ENCODE measurements at regions not wholly inside any gene's neighbourhood (a gene's known extent, or its start where the extent isn't known, plus 50 kb on each side); places are given as distances from the start of the nearest gene placed in this dataset.

DNA sequence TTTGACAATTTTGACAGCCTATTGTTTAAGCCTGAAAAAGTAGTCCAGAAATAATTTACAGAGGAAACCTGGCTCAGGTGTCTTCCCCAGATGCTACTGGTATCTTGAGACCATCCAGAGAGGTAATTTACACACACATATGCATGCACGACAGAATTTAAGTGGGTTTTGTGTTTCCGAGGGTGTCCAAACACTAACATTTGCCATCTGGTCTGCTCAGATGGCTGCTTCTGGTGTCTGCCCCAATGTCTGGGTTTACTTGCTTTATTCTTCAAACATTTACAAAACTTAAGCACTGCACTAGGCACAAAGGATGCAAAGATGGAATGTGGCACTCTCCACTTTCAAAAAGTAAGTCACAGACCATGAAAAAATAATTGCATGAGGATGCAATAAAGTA is 226.6 kb upstream of the EGLN3 start:
- in situ Hi-C loops (cut with HindIII; ENCODE audit: extremely low pct_ligation_motif_present, low pct_unique_long_range_greater_than_20kb): no loop called here
- intact Hi-C loops (cut with micrococcal nuclease; ENCODE audit: unreplicated experiment): no loop called here
- ChIA-PET CTCF (ENCODE audit: low intra/inter-chr PET ratio, low total read pairs) (no interaction called here), POLR2A (no interaction called here)
- no peak overlapping the region for H3K27ac ChIP-seq (ENCODE audit: extremely low read length, insufficient read depth, low read length)
- no peaks in the 10 kb centered on the region for H3K36me3 ChIP-seq (replicated peaks in 1 of 2; ENCODE audit: control insufficient read depth in 1 of 2, insufficient read depth in 2 of 2, low read length in 2 of 2)
- DNase-seq (ENCODE audit: low spot score): no peak
- TF ChIP-seq, protein P1, sequence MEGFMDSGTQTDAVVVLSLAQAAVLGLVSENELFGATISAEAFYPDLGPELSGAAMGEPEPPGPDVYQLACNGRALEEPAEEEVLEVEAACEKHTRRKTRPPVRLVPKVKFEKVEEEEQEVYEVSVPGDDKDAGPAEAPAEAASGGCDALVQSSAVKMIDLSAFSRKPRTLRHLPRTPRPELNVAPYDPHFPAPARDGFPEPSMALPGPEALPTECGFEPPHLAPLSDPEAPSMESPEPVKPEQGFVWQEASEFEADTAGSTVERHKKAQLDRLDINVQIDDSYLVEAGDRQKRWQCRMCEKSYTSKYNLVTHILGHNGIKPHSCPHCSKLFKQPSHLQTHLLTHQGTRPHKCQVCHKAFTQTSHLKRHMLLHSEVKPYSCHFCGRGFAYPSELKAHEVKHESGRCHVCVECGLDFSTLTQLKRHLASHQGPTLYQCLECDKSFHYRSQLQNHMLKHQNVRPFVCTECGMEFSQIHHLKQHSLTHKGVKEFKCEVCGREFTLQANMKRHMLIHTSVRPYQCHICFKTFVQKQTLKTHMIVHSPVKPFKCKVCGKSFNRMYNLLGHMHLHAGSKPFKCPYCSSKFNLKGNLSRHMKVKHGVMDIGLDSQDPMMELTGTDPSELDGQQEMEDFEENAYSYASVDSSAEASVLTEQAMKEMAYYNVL (CRISPR knock-in tag; IDR thresholded peaks at IDR 0.05; ENCODE audit: borderline replicate concordance): no peak
- TF ChIP-seq, protein P2, sequence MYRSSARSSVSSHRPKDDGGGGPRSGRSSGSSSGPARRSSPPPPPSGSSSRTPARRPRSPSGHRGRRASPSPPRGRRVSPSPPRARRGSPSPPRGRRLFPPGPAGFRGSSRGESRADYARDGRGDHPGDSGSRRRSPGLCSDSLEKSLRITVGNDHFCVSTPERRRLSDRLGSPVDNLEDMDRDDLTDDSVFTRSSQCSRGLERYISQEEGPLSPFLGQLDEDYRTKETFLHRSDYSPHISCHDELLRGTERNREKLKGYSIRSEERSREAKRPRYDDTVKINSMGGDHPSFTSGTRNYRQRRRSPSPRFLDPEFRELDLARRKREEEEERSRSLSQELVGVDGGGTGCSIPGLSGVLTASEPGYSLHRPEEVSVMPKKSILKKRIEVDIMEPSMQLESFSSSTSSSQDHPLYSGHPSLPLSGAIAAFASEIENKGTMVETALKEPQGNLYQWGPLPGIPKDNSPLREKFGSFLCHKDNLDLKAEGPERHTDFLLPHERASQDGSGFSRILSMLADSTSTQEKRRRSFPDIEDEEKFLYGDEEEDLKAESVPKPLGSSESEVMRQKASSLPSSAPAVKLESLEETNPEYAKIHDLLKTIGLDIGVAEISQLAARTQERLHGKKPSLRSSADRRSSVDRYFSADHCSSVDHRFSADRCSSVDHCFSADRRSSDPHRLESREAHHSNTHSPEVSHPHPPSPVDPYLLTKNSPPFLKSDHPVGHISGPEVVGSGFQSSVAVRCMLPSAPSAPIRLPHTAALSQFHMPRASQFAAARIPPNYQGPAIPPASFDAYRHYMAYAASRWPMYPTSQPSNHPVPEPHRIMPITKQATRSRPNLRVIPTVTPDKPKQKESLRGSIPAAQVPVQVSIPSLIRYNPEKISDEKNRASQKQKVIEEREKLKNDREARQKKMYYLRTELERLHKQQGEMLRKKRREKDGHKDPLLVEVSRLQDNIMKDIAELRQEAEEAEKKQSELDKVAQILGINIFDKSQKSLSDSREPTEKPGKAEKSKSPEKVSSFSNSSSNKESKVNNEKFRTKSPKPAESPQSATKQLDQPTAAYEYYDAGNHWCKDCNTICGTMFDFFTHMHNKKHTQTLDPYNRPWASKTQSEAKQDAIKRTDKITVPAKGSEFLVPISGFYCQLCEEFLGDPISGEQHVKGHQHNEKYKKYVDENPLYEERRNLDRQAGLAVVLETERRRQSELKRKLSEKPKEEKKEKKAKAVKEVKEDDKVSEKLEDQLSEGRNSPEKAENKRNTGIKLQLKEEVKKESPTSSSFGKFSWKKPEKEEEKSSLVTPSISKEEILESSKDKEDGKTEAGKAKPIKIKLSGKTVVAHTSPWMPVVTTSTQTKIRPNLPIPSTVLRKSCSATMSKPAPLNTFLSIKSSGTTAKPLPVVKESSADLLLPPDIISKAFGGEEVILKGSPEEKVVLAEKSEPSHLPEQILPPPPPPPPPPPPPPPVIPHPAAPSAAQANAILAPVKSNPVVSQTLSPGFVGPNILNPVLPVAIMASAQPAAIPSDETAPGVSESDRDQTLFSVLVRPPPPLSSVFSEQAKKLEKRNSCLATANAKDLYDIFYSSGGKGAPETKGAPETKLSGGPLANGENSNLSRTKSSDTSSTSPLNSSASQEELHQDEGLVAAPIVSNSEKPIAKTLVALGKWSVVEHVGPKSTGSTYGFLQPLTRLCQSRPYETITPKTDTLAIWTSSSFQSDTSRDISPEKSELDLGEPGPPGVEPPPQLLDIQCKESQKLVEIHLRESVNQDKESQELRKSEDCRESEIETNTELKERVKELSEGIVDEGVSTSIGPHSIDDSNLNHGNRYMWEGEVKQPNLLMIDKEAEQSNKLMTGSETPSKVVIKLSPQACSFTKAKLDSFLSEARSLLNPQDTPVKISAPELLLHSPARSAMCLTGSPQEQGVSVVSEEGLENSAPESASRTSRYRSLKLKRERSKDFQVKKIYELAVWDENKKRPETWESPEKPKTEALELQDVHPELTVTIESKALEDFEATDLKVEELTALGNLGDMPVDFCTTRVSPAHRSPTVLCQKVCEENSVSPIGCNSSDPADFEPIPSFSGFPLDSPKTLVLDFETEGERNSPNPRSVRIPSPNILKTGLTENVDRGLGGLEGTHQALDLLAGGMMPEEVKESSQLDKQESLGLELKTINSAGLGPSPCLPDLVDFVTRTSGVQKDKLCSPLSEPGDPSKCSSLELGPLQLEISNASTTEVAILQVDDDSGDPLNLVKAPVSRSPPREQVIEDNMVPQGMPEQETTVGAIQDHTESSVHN (CRISPR knock-in tag; IDR thresholded peaks at IDR 0.05): no peak
- TF ChIP-seq SSRP1 (CRISPR knock-in tag; IDR thresholded peaks at IDR 0.05) (no peak), ZNF12 (CRISPR knock-in tag; IDR thresholded peaks at IDR 0.05) (no peak), ZNF292 (CRISPR knock-in tag; IDR thresholded peaks at IDR 0.05; ENCODE audit: borderline replicate concordance, low read depth) (no peak), MTERF4 (CRISPR knock-in tag; IDR thresholded peaks at IDR 0.05) (no peak), SCMH1 (CRISPR knock-in tag; IDR thresholded peaks at IDR 0.05; ENCODE audit: borderline replicate concordance) (no peak)
- H2AFZ ChIP-seq (ENCODE audit: low read length): no peak overlapping the region
- no peaks in the 10 kb centered on the region for H3K79me2 ChIP-seq (ENCODE audit: insufficient read depth, low read length)
- no peaks in the 10 kb centered on the region for H3K9me3 ChIP-seq (ENCODE audit: low read length)
- ATAC-seq: no peak
- no peaks in the 10 kb centered on the region for H4K20me1 ChIP-seq (ENCODE audit: insufficient read depth, low read length)
- no peak for FAIRE-seq
- no TSS peak for BruUV-seq (replicated peaks)
- H3K4me3 ChIP-seq (replicated peaks in 1 of 3; ENCODE audit: insufficient read depth in 1 of 3, low read depth in 2 of 3, low read length in 3 of 3): no peak overlapping the region
- H3K27me3 ChIP-seq (ENCODE audit: control insufficient read depth in 1 of 2, insufficient read depth in 2 of 2, low read length in 2 of 2): no peaks in the 10 kb centered on the region
- peaks cover 20% of the 10 kb centered on the region for H3K4me1 ChIP-seq (ENCODE audit: insufficient read depth, low read length)
- H3K4me2 ChIP-seq (ENCODE audit: low read depth, low read length): no peak overlapping the region
- 3% methylated on average over 2 of the region's 2 CpGs for WGBS (ENCODE audit: low lambda C conversion rate)
- no peak overlapping the region for H3K9ac ChIP-seq (ENCODE audit: insufficient read depth, low read depth, low read length)

Measured in HepG2 (cell line).